ENCODE measurements at regions not wholly inside any gene's neighbourhood (a gene's known extent, or its start where the extent isn't known, plus 50 kb on each side); places are given as distances from the start of the nearest gene placed in this dataset.

- Mint-ChIP-seq H3K4me3 (ENCODE audit: low read depth) (no peak overlapping the region), H3K9me3 (ENCODE audit: low read depth) (no peaks in the 10 kb centered on the region), H3K36me3 (ENCODE audit: insufficient read depth) (no peaks in the 10 kb centered on the region), H3K4me1 (ENCODE audit: low read depth) (peaks cover 8% of the 10 kb centered on the region), H3K27ac (no peak overlapping the region), H3K27me3 (peaks cover 2% of the 10 kb centered on the region)
- no peak for TF ChIP-seq CTCF (IDR thresholded peaks at IDR 0.05; ENCODE audit: unreplicated experiment)
- no peak for DNase-seq (ENCODE audit: low spot score, unreplicated experiment)
Observed at GRCh38 chr14:61215222-61216020, 65.7 kb downstream of the TMEM30B start.

- Mint-ChIP-seq H3K36me3 (ENCODE audit: insufficient read depth) (no peaks in the 10 kb centered on the region), H3K9me3 (ENCODE audit: low read depth) (no peaks in the 10 kb centered on the region), H3K27me3 (peaks cover 2% of the 10 kb centered on the region), H3K4me1 (ENCODE audit: low read depth) (peaks cover 5% of the 10 kb centered on the region), H3K4me3 (ENCODE audit: low read depth) (no peak overlapping the region), H3K27ac (no peak overlapping the region)
- no peak for TF ChIP-seq CTCF (IDR thresholded peaks at IDR 0.05; ENCODE audit: unreplicated experiment)
- DNase-seq (ENCODE audit: low spot score, unreplicated experiment): no peak
Observed at GRCh38 chr14:61213920-61214319, 67.2 kb downstream of the TMEM30B start.

GRCh38 chr14:61213191-61213621 is 67.9 kb downstream of the TMEM30B start:
- no peaks in the 10 kb centered on the region for H3K36me3 Mint-ChIP-seq (ENCODE audit: insufficient read depth)
- peaks cover 2% of the 10 kb centered on the region for H3K27me3 Mint-ChIP-seq
- no peak overlapping the region for H3K27ac Mint-ChIP-seq
- TF ChIP-seq CTCF (IDR thresholded peaks at IDR 0.05; ENCODE audit: unreplicated experiment): no peak
- no peaks in the 10 kb centered on the region for H3K9me3 Mint-ChIP-seq (ENCODE audit: low read depth)
- H3K4me1 Mint-ChIP-seq (ENCODE audit: low read depth): peaks cover 1% of the 10 kb centered on the region
- DNase-seq (ENCODE audit: low spot score, unreplicated experiment): no peak
- no peak overlapping the region for H3K4me3 Mint-ChIP-seq (ENCODE audit: low read depth)

- DNase-seq (ENCODE audit: low spot score, unreplicated experiment): no peak
- Mint-ChIP-seq H3K36me3 (ENCODE audit: insufficient read depth) (no peaks in the 10 kb centered on the region), H3K9me3 (ENCODE audit: low read depth) (no peaks in the 10 kb centered on the region), H3K27me3 (peaks cover 2% of the 10 kb centered on the region), H3K4me3 (ENCODE audit: low read depth) (no peak overlapping the region), H3K27ac (no peak overlapping the region), H3K4me1 (ENCODE audit: low read depth) (peaks cover 1% of the 10 kb centered on the region)
- no peak for TF ChIP-seq CTCF (IDR thresholded peaks at IDR 0.05; ENCODE audit: unreplicated experiment)
Observed at GRCh38 chr14:61212546-61212945, 68.6 kb downstream of the TMEM30B start.

GRCh38 chr14:61211476-61212255 is 69.5 kb downstream of the TMEM30B start:
- Mint-ChIP-seq H3K4me3 (ENCODE audit: low read depth) (no peak overlapping the region), H3K27ac (no peak overlapping the region), H3K27me3 (peaks cover 2% of the 10 kb centered on the region), H3K4me1 (ENCODE audit: low read depth) (peaks cover 1% of the 10 kb centered on the region), H3K36me3 (ENCODE audit: insufficient read depth) (no peaks in the 10 kb centered on the region), H3K9me3 (ENCODE audit: low read depth) (no peaks in the 10 kb centered on the region)
- DNase-seq (ENCODE audit: low spot score, unreplicated experiment): no peak
- TF ChIP-seq CTCF (IDR thresholded peaks at IDR 0.05; ENCODE audit: unreplicated experiment): no peak

Measured in progenitor cell of endocrine pancreas (in vitro differentiated cells).